H1 (cell line): ENCODE measurements at regions not wholly inside any gene's neighbourhood (a gene's known extent, or its start where the extent isn't known, plus 50 kb on each side); places are given as distances from the start of the nearest gene placed in this dataset.

ENCODE experiments used
- CTCF ChIA-PET: fragments of 300-600 bp; sonication (Branson Sonifier 250); formaldehyde crosslinking; loops from one replicate; lab custom pipeline; 2021; ENCODE audit not compliant: partially characterized antibody; lab: Charles Lee
- POLR2A ChIA-PET: fragments of 300-600 bp; sonication (Branson Sonifier 250); formaldehyde crosslinking; loops from one replicate; lab custom pipeline; 2021; ENCODE audit warnings: inconsistent platforms; ENCODE audit not compliant: partially characterized antibody; lab: Charles Lee
- DNase-seq, 2 experiments: peaks; one replicate each; pipeline versions ENCODE4 v3.0.0 to v3.0.0-alpha.2; 2010 to 2022; ENCODE audit warnings: low spot score in 2 of 2, low read depth in 1 of 2, mixed read lengths in 1 of 2
- FAIRE-seq: peaks from 2 replicates; lab custom pipeline; 2011; peaks lifted over from hg19 to GRCh38; lab: Jason Lieb, UNC
- H2AFZ ChIP-seq: 2 replicates; pipeline ENCODE4 v1.8.1; 2012; ENCODE audit warnings: low read length, inconsistent platforms
- H2AK5ac ChIP-seq: 2 replicates; pipeline ENCODE4 v1.6.1; 2013; ENCODE audit warnings: low read depth, low read length
- H2BK120ac ChIP-seq: replicated peaks from 2 replicates; pipeline ENCODE3; 2013; ENCODE audit warnings: low read depth, low read length, inconsistent platforms
- H2BK12ac ChIP-seq: 2 replicates; pipeline ENCODE4 v1.6.1; 2013; ENCODE audit warnings: low read depth, low read length
- H2BK15ac ChIP-seq: 2 replicates; pipeline ENCODE4 v1.6.1; 2013; ENCODE audit warnings: low read length
- H2BK20ac ChIP-seq: 2 replicates; pipeline ENCODE4 v1.6.1; 2013; ENCODE audit warnings: low read length
- H2BK5ac ChIP-seq: 2 replicates; pipeline ENCODE4 v1.6.1; 2013; ENCODE audit warnings: low read depth, low read length
- H3K14ac ChIP-seq: 2 replicates; pipeline ENCODE4 v1.6.1; 2013; ENCODE audit warnings: inconsistent platforms; ENCODE audit not compliant: insufficient read length
- H3K18ac ChIP-seq: 2 replicates; pipeline ENCODE4 v1.6.1; 2013; ENCODE audit warnings: low read length; ENCODE audit errors: extremely low read depth
- H3K23ac ChIP-seq: 2 replicates; pipeline ENCODE4 v1.6.1; 2013; ENCODE audit warnings: inconsistent platforms; ENCODE audit not compliant: insufficient read length
- H3K23me2 ChIP-seq: 2 replicates; pipeline ENCODE4 v1.6.1; 2013; ENCODE audit warnings: low read depth, low read length
- H3K27ac ChIP-seq: 2 replicates; pipeline ENCODE4 v1.6.1; 2011; ENCODE audit warnings: low read depth, low read length, inconsistent platforms
- H3K27me3 ChIP-seq, 4 experiments: replicated peaks in 1 of 4; 1 replicate in 1 of 4; 2 replicates in 3 of 4; pipeline versions ENCODE4 v1.6.1 to v1.8.1; 2011 to 2013; ENCODE audit warnings: low read length in 3 of 4, mild to moderate bottlenecking in 3 of 4, inconsistent platforms in 2 of 4, mixed read lengths in 2 of 4, moderate library complexity in 1 of 4; ENCODE audit not compliant: control insufficient read depth in 3 of 4, insufficient read depth in 3 of 4; ENCODE audit errors: extremely low read depth in 1 of 4
- H3K36me3 ChIP-seq, 4 experiments: 2 replicates each; pipeline versions ENCODE4 v1.6.1 to v1.8.1; 2011 to 2013; ENCODE audit warnings: mild to moderate bottlenecking in 4 of 4, low read length in 3 of 4, moderate library complexity in 2 of 4, control low read depth in 1 of 4, inconsistent platforms in 1 of 4; ENCODE audit not compliant: insufficient read depth in 4 of 4, control insufficient read depth in 2 of 4
- H3K4ac ChIP-seq: replicated peaks from 2 replicates; pipeline ENCODE3; 2013; ENCODE audit warnings: low read length, low read depth, mixed read lengths, inconsistent platforms; ENCODE audit not compliant: insufficient read length
- H3K4me1 ChIP-seq, 4 experiments: replicated peaks in 1 of 4; 1 replicate in 1 of 4; 2 replicates in 3 of 4; pipeline versions ENCODE4 v1.6.1 to v1.8.1; 2011 to 2013; ENCODE audit warnings: low read length in 3 of 4, inconsistent platforms in 2 of 4, mixed read lengths in 1 of 4; ENCODE audit not compliant: insufficient read depth in 4 of 4, control insufficient read depth in 3 of 4
- H3K4me2 ChIP-seq, 2 experiments: 2 replicates each; pipeline versions ENCODE4 v1.6.1 to v1.8.1; 2011 to 2013; ENCODE audit warnings: low read depth in 2 of 2, low read length in 2 of 2, control low read depth in 1 of 2, inconsistent platforms in 1 of 2, mild to moderate bottlenecking in 1 of 2; ENCODE audit not compliant: insufficient read depth in 1 of 2
- H3K4me3 ChIP-seq, 4 experiments: fragments of 200-600, 300-600 bp in 1 of 4; sonication (generic), shearing (Covaris generic), sonication (Bioruptor Twin) in 1 of 4; 2 replicates each; pipeline versions ENCODE4 v1.5.1 to v1.8.1; 2011 to 2016; ENCODE audit warnings: low read length in 4 of 4, low read depth in 3 of 4, control low read depth in 2 of 4, inconsistent platforms in 2 of 4, mild to moderate bottlenecking in 2 of 4, mixed read lengths in 1 of 4, moderate library complexity in 1 of 4; ENCODE audit not compliant: insufficient read depth in 2 of 4; ENCODE audit errors: extremely low read depth in 1 of 4
- H3K56ac ChIP-seq: replicated peaks from 2 replicates; pipeline ENCODE3; 2013; ENCODE audit warnings: low read depth, mild to moderate bottlenecking, mixed read lengths, low read length, inconsistent platforms; ENCODE audit not compliant: insufficient read length
- H3K79me1 ChIP-seq: 2 replicates; pipeline ENCODE4 v1.6.1; 2013; ENCODE audit warnings: low read depth, low read length, control low read depth
- H3K79me2 ChIP-seq, 2 experiments: 2 replicates each; pipeline versions ENCODE4 v1.6.1 to v1.8.1; 2012 to 2013; ENCODE audit warnings: low read length in 2 of 2, mild to moderate bottlenecking in 2 of 2, inconsistent platforms in 1 of 2; ENCODE audit not compliant: insufficient read depth in 2 of 2, control insufficient read depth in 1 of 2
- H3K9ac ChIP-seq, 4 experiments: replicated peaks in 1 of 4; 1 replicate in 1 of 4; 2 replicates in 3 of 4; pipeline versions ENCODE4 v1.6.1 to v1.8.1; 2011 to 2013; ENCODE audit warnings: low read depth in 3 of 4, low read length in 3 of 4, control low read depth in 2 of 4, mild to moderate bottlenecking in 2 of 4, moderate library complexity in 2 of 4, inconsistent platforms in 1 of 4; ENCODE audit errors: extremely low read depth in 1 of 4
- H3K9me3 ChIP-seq, 2 experiments: 2 replicates each; pipeline versions ENCODE4 v1.6.1 to v1.8.1; 2012 to 2013; ENCODE audit warnings: mild to moderate bottlenecking in 2 of 2, moderate library complexity in 2 of 2, control low read depth in 1 of 2, inconsistent platforms in 1 of 2, low read depth in 1 of 2, low read length in 1 of 2, mixed read lengths in 1 of 2; ENCODE audit not compliant: insufficient read depth in 2 of 2
- H4K20me1 ChIP-seq, 2 experiments: replicated peaks in 1 of 2; 2 replicates each; pipeline versions ENCODE3 to v1.8.1; 2011 to 2013; ENCODE audit warnings: inconsistent platforms in 2 of 2, low read length in 2 of 2, mild to moderate bottlenecking in 1 of 2; ENCODE audit not compliant: insufficient read depth in 2 of 2, control insufficient read depth in 1 of 2
- H4K5ac ChIP-seq: 2 replicates; pipeline ENCODE4 v1.6.1; 2013; ENCODE audit warnings: low read length, low read depth, mixed read lengths, inconsistent platforms; ENCODE audit not compliant: insufficient read length
- H4K8ac ChIP-seq: 2 replicates; pipeline ENCODE4 v1.8.0; 2013; ENCODE audit warnings: mild to moderate bottlenecking, moderate library complexity, low read length, inconsistent platforms; ENCODE audit not compliant: insufficient read depth; ENCODE audit errors: extremely low read depth
- H4K91ac ChIP-seq: replicated peaks from 2 replicates; pipeline ENCODE3; 2013; ENCODE audit warnings: low read length, mixed read lengths, inconsistent platforms; ENCODE audit not compliant: insufficient read length
- ASH2L ChIP-seq: fragments of 200-600, 300-600 bp; sonication (generic); IDR thresholded peaks from one replicate; pipeline ENCODE4 v1.7.1; 2017; ENCODE audit warnings: low read length
- EGR1 ChIP-seq: IDR thresholded peaks from 2 replicates; pipeline ENCODE4 v1.6.1; 2011; ENCODE audit warnings: low read depth, low read length, borderline replicate concordance
- HDAC6 ChIP-seq: IDR thresholded peaks from one replicate; pipeline ENCODE4 v1.7.1; 2012; ENCODE audit warnings: low read depth, mild to moderate bottlenecking, inconsistent platforms, low read length, moderate library complexity
- NRF1 ChIP-seq: IDR thresholded peaks from 2 replicates; pipeline ENCODE4 v1.6.1; 2011; ENCODE audit warnings: mild to moderate bottlenecking, low read depth, low read length, improper control_type of control experiment
- SIRT6 ChIP-seq: IDR thresholded peaks from one replicate; pipeline ENCODE4 v1.7.1; 2012; ENCODE audit warnings: low read length, inconsistent platforms
- SIX5 ChIP-seq: IDR thresholded peaks from 2 replicates; pipeline ENCODE4 v1.6.1; 2011; ENCODE audit warnings: mild to moderate bottlenecking, low read depth, low read length
- TF ChIP-seq, protein P1 (sequence below): IDR thresholded peaks from 2 replicates; pipeline ENCODE4 v1.6.1; 2012; ENCODE audit warnings: inconsistent platforms

DNA sequence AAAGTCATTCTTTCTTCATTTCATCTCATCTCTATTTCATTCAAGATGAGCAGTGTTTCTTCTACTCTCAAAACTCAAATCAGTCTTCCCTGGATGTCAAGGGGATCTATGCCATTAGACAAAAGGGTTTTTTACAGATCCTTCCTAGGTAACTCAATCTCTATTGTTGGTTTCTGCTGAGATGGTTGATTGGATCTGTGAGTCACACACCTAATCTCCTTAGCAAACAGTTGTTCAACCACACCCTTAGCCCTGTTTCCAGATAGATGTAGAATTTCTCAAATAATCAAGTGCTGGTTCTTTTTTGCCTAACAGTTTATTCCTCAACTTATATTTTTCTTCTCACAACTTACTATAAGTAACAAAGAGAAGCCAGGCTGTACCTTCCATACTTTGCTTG, 200.5 kb downstream of the KDR start:
- Histone ChIP-seq H3K27ac (no peak overlapping the region), H4K20me1 (no peaks in the 10 kb centered on the region), H4K5ac (no peak overlapping the region), H4K8ac (no peak overlapping the region), H2BK120ac (no peak overlapping the region), H3K18ac (no peak overlapping the region), H3K27me3 (no peaks in the 10 kb centered on the region), H3K9me3 (peaks cover 0 to 6% of the 10 kb centered on the region in 2 experiments; a peak in 1 of 4 replicates), H3K56ac (no peak overlapping the region), H3K4ac (no peak overlapping the region), H4K91ac (no peak overlapping the region), H3K79me1 (no peaks in the 10 kb centered on the region), H2BK15ac (no peak overlapping the region), H3K23me2 (no peaks in the 10 kb centered on the region), H3K79me2 (no peaks in the 10 kb centered on the region), H3K4me3 (no peak overlapping the region), H3K23ac (no peak overlapping the region), H2BK20ac (no peak overlapping the region), H3K14ac (no peak overlapping the region), H3K36me3 (no peaks in the 10 kb centered on the region), H3K4me2 (no peak overlapping the region), H2BK12ac (no peak overlapping the region), H2BK5ac (no peak overlapping the region), H3K4me1 (no peaks in the 10 kb centered on the region), H2AFZ (no peak overlapping the region), H2AK5ac (no peak overlapping the region), H3K9ac (no peak overlapping the region)
- TF ChIP-seq, protein P1, sequence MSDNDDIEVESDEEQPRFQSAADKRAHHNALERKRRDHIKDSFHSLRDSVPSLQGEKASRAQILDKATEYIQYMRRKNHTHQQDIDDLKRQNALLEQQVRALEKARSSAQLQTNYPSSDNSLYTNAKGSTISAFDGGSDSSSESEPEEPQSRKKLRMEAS = no peak
- TF ChIP-seq NRF1 (no peak), HDAC6 (no peak), EGR1 (no peak), ASH2L (no peak), SIRT6 (no peak), SIX5 (no peak)
- FAIRE-seq (no peak), DNase-seq (no peak)
- ChIA-PET POLR2A (no interaction called here), CTCF (no interaction called here)
